ENCODE measurements at regions not wholly inside any gene's neighbourhood (a gene's known extent, or its start where the extent isn't known, plus 50 kb on each side); places are given as distances from the start of the nearest gene placed in this dataset.
"Not testable (repeated sequence)": the region's sequence is repeated elsewhere in the genome, so short reads cannot be mapped to it uniquely, and the experiment has no call there.

DNA sequence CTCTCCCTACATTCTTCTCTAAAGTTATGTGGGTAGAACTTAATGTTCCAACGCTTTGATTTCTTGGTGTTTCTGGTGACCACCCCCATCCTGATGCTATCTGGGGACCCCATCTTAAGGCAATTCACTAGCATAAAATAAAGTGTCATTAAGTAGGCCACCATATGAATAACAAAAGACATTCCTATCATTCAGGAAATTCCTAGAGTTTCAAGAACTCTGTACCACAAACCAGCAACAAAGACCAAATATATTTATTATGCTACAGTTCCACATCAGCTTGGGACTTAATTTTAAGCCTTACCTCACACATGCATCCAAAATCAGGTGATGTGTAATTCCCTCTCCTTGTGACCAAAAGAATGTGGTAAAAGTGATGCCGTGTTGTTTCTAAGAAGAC, 254.6 kb upstream of the LRRC4C start:
- DNase-seq, result peak; percentile 4

DNA sequence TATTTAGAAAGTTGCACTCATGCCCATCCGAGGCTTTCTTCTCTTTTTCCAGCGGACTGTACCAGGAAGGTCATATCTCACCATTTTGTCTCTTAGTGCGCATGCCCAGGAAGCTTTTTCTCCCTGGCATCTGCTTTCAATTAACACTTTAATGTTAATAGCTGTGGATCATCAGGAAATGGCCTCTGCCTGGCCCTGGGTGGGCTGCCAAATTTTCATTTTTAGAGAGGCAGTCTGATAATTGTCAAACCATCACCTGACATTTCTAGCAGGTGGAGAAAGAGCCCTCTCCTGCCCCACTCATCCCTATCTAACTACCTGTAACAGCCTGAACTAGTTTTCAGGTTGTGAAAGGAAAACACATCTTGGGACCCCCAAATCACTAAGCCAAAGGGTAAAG, 257.4 kb upstream of the LRRC4C start:
- no peak for DNase-seq

DNA sequence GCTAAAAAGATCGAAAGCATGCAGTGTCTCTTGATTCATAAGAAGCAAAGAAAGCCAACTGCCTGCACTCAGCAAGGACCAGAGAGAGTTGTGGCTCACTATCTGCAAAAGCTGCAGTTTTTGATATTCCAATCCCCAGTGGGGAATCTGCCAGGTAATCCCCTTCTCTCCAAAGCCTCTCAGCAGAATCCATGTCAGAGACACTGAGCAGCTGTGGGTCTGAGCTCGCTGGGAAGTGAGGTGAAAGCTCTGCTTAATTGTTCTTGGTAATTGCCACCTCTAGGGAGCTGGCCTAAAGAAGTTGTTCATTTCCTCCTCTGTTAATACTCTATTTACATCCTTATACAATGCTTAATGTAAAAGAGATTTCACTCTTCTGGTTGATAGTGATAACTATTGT, 261.3 kb upstream of the LRRC4C start:
- no peak for DNase-seq

DNA sequence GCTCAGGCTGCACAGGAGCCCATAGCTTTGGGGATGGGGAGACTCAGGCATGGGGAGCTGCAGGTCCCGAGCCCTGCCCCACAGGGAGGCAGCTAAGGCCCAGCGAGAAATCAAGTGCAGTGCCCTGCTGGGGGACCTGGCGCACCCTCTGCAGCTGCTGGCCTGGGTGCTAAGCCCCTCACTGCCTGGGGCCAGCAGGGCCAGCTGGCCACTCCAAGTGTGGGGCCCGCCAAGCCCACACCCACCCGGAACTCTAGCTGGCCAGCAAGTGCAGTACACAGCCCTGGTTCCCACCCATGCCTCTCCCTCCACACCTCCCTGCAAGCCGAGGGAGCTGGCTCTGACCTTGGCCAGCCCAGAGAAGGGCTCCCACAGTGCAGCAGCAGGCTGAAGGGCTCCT, 268.7 kb upstream of the LRRC4C start:
- DNase-seq, result not testable (repeated sequence)

DNA sequence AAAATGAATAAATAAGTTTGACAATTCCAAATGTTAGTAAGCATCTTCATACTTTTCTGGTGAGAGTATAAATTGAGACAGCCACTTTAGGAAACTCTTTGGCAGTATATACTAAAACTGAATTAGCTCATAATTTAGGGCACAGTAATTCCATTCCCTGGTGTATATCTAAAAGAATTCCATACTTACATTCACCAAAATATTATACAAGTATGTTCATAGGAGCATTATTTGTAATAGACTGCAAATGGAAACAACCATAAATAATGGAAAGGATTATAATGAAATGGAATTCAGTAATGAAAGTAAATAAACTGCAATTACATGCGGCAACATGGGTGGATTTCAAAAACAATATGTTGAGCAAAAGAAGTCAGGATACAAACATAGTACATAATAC, 315.8 kb upstream of the LRRC4C start:
- DNase-seq, result no peak

DNA sequence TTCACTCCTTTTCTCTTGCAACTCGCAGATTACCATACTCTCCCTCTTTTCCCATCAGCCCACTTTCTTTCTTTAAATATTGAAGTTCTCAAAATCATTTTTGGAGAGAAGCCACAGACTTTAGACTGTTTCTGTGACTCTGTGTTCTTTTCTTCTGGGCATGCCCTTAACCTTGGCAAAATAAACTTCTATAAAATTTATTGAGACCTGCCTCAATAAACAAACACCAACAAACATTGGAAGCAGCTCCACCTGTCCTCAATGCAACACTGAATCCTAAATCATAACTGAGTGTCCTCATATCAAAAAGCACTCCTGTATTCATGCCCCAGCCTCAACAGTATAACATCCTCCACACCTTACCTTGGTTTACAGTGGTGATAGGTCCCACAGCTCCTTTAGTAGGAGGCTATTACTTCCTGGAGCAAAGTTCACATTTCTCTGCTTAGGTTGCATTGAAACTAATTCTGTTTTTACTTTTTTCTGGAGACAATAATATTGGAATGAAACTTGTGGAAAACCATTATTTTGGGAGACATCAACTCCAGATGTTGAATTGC, 320.0 kb upstream of the LRRC4C start:
- no peak for DNase-seq

DNA sequence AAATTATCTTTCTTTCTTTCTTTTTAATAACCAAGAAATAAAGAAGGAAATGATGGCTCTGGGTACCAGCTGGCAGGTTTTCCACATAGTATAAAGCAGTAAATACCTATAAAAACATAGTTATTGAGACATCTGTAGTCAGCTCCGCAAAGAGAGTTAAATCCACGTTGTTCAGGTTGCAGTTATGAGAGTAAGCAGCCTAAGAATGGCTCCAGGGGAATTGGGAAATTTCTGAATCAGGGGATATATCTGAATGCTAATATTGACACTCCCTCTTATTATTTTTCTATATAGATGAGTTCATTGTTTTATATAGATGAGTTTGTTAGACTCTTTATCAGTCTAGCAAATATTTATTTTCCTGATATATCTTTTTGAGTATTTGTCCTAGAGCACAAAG, 322.0 kb upstream of the LRRC4C start:
- no peak for DNase-seq

DNA sequence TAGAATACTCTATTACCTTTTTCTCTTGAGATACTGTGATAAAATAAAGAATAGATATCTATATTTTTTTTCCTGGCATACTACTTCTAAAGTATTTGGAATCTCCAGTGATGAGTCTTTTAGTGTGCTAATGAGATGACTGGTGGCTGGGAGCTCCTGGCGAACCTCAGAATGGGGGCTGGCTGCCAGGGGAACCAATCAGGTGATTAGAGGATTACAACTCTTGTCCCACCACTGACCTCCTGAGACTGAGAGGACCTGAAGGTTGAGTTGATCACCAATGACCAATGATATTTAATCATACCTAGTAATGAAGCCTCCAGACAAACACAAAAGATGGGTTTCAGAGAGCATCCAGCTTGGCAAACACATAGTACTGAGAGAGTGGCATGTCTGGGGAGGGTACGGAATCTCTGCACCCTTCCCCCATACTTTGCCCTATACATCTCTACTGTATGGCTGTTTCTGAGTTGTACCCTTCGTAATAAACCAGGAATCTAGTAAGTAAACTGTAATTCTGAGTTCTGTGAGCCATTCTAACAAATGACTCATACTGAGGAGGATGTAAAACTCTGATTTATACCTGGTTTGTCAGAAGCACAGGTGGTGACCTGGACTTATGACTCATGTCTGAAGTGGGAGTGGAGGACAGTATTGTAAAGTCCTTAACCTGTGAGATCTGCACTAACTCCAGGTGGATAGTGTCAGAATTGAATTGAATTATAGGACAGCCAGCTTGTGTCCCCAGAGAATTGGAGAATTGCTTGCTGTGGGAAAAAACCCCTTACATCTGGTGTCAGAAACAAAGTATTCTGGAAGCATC, 325.3 kb upstream of the LRRC4C start:
- no peak for DNase-seq

DNA sequence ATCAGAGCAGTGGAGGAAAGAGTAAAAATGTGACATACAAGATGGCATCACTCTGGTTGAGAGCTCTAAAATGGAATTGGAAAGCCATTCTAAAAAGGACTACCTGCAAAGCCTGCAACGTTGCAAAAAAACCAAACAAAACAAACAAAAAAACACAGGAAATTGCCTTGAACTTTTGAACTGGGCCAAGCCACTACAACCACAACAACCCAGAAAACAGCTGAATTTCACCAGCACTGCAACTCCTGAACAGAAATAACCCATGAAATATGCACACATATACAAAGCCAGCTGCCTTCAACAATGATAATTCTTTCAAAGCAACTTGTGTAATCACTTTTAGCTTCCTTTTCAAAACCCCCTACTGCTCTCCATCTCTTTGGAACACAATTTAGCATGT, 326.6 kb upstream of the LRRC4C start:
- no peak for DNase-seq

DNA sequence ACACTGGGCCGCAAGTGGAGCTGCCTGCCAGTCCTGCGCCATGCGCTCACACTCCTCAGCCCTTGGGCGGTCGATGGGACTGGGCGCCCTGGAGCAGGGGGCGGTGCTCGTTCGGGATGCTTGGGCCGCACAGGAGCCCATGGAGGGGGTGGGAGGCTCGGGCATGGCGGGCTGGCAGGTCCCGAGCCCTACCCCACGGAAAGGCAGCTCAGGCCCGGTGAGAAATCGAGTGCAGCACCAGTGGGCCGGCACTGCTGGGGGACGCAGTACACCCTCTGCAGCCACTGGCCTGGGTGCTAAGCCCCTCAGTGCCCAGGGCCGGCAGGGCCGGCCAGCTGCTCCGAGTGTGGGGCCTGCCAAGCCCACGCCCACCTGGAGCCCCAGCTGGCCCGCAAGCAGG, 328.7 kb upstream of the LRRC4C start:
- no peak for DNase-seq

DNA sequence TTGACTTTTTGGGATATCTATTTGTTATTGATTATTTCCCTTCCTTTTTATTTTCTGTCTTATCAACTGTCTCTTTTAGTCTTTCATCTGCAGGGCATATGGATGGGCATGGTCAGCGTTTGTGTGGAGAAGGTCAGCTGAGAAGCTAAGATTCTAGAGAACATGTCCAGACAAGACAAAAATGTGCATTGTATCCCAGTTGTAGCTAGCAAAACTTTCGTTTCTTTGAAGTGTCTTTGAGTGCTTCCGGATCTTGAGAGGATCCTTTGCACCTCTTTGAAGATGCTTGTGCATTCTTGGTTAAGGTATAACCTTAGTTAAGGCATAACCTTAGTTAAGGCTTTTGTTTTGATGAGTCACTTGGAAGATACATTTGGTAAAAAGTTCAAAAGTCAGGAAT, 329.9 kb upstream of the LRRC4C start:
- DNase-seq, result no peak

DNA sequence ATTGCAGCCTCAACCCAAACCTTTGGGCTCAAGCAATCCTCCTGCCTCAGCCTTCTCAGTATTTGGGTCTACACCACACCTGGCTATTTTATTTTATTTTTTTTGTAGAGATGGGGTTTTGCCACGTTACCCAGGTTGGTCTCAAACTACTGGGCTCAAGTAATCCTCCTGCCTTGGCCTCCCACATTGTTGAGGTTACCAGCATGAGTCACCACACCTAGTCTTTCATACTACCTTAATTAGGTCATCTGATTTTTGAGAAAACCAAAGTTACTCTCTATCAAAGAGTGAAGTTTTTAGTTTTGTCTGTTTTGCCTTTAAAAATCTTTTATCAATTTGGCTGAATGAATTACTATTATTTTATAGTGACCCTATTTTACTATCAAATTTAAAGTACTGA, 335.6 kb upstream of the LRRC4C start:
- DNase-seq, result no peak

DNA sequence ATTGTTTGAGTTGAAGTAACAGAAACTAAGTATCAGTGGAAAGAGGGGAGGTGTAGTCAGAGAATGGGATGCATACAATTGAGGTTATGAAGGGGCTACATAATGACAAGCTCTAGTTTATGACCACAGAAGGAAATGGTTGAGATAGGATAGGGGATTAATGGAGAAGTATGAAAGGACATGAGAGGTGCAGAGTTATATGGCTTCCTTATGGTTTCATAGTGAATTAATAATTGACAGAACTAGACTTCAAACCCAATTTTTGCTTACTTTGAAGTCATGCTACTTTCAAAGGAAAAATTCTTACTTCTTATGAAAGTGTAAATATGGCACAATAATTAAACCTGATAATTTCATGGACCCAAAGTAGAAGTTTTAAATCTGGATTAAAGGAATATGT, 340.3 kb upstream of the LRRC4C start:
- DNase-seq, result no peak

DNA sequence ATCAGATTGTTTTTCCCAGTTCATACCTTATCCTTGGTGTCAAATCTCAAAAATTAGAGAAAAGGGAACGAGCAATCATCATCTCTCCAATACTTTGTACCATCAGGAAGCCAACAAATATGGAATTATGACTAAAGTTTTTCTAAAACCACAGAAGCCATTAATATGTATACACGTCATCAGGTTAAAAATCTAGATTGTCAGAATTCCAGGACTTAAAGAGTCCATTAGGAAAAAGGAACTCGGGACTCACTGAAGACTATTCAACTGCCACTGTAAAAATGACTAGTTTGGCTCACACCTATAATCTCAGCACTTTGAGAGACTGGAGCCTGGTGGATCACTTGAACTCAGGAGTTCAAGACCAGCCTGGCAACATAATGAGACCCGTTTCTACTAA, 344.4 kb upstream of the LRRC4C start:
- DNase-seq, result peak; percentile 4

DNA sequence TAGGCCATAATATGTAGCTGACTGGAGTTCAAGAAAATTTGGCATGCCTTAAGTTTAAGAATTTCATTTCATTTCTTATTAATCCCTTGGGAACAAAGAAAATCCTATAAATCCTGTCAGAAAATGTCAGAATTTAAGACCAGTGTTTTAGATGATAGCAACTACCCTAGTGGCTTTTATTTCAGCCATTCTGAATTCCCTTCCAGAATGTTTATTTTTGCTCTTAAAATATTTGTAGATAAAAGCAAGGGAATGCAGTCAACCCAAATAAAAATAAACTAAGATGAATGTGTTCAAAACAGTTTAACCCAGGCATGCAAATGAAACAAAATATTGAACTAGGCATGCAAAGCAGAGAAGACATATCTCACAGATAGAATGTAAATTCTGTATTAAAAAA, 356.9 kb upstream of the LRRC4C start:
- no peak for DNase-seq

DNA sequence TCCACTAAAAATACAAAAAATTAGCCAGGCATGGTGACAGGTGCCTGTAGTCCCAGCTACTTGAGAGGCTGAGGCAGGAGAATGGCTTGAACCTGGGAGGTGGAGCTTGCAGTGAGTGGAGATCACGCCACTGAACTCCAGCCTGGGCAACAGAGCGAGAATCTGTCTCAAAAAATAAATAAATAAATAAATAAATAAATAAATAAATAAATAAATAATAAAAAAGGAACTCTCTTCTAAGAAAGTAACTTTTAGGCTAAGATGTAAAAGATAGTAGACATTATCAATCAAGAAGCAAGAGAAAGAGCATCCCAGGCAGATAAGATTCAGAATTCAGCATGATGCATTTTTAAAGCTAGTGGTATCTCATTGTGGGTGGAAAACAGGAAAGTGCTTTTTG, 364.8 kb upstream of the LRRC4C start:
- not testable (repeated sequence) for DNase-seq

DNA sequence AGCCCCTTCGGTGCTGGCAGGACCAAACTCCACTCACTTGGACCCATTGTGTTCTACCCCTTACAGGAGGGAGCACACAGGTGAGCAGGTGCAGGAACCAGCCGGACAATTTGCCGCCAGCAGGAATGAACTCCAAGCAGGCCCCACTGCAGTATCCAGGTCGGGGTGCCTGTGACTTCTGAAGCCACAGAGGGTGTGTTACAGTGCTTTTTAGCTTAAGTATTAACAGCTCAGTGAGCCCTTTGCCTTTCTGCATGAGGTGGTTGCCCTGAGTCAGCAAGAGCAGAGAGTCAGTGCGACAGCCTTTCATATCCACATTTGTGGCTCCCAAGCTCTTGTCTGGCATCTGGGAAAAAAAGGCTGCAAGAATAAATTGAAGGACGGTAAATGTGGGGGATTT, 366.6 kb upstream of the LRRC4C start:
- no peak for DNase-seq

DNA sequence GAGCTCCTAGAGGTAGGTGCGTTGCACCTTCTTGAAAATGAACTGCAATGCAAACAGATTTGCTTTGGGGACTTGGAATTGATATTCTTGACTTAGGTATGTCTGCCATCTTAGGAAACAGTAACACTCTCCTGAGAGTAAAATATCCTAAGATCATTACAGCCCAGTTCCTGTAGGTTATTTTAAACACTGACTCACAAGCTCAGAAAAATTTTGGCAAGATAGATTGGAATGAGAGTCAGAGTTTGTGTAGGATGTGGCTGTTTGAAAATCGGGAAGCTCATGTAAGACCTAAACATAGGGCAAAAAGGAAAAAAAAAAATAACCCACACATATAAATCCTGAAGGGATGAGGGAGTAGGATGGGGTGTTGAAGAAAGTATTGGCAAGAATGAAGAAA, 377.0 kb upstream of the LRRC4C start:
- DNase-seq, result peak; percentile 43

DNA sequence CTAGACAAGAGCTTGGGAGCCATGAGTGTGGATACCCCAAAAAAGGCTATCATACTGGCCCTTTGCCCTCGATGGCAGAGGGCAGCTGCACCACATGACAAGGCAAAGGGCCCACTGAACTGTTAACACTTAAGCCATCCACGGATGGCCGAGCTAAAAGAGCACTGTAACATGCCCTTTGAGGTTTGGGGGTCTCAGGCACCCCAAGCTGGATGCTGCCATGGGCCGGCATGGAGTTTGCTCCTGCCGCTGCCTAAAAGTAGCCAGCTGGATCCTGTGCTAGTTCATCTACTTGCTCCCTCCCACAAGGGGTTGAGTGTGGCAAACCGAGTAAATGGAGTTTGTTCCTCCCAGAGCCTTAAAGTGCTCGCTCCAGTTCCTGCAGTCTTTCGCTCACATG, 383.2 kb upstream of the LRRC4C start:
- no peak for DNase-seq

DNA sequence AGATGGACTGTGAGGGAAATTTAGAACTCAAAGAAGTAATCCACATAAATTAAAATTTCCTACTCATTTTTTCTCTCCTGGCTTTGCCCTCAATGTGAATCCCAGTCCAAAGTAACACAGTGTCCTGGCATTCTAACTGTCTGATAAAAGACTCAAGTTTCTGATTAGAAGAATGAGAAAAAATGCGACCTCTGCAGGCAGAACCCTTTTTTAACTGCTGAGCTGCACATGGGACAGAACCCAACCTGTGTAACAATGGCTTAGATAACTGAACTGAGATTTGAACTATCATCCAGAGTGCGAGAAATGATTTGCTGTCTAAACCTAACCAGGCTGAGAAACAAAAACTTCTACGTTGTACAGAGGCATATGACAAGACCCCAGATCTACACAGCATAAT, 385.6 kb upstream of the LRRC4C start:
- no peak for DNase-seq

DNA sequence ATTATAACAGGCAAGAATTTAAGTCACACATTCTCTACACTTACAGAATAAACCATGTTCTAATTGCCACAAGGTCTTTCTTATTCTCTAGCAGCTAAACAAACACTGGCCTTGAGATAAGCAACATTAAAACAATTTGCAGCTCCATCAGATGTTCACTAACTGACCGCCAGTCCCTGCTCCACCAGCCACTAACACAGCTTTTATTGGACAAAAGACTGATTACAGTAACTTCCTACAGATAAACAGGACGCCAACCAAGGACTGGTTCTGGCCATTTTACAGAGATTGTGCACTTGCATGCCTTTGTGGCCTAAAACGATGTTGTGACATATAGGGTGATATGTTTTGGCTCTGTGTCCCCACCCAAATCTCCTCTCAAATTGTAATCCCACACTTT, 388.9 kb upstream of the LRRC4C start:
- DNase-seq, result no peak

DNA sequence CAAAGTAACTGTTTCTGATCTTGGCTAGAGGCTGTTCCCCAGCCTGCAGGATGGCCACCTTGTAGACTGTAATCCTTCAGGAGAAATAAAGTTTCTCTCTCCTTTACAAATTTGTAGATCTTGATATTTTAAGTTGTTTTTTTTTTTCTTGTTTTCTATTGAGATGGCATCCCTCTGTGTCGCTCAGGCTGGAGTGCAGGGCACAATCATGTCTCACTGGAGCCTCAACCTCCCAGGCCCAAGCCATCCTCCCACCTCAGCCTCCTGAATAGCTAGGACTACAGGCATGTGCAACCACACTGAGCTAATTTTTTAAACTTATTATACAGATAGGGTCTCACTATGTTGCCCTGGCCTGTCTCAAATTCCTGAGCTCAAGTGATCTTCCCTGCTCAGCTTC, 389.8 kb upstream of the LRRC4C start:
- DNase-seq, result no peak

DNA sequence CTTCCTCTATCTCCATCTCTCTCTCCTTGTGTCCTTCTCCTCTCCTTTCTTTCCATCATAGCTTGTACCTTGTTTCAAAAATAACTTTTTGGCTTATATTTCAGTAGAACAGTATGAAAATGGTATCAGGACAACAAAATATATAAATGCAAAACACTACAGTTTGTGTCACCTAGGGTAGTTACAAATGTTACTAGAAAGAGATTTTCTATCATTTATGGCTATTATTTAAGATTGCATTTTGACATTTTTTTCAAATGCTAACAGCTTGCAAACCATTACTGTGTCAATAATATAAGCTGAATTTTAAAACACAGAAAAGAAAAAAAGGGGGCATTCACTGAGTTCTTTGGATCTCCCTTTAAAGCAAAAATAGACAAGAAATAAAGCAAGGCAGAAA, 392.3 kb upstream of the LRRC4C start:
- DNase-seq, result no peak

DNA sequence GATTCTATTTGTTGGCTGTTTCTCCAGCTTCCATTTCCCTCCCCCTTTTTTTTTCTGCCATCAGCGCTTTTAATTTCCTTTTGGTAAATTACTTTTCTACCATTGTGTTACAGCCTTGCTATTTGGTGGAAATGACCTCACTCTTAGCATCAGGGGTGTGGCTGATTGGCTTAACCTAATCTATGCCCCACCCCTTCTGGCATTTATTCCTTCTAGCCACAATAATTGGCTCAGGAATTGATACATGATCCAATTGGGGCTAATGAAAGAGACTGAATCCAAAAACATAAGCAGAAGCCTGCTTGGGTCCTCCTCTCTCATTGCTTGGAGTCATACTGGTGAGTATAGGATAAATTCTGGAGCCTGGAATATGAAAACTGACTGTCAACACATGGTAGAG, 402.4 kb upstream of the LRRC4C start:
- DNase-seq, result no peak

DNA sequence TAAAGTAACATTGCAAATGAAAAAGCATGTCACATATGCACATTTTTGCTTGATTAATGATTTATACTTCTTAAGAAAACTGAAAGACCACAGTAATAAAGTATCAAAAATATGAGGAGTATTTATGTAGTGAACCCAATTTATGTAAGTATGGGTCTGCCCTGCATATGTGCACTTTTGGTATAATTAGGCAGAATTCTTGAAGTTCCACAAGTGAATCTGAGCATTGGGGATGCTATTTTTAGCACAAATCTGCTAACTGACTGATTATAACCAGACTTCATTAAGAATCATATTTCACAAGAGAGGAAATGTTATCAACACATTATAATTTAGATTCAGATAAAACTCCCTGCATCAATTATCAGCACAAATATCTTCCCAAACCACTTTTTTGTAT, 407.1 kb upstream of the LRRC4C start:
- peak; percentile 36 for DNase-seq

Data from fibroblast of skin of scalp (primary cell).